CD14-positive monocyte (primary cell): ENCODE measurements at regions not wholly inside any gene's neighbourhood (a gene's known extent, or its start where the extent isn't known, plus 50 kb on each side); places are given as distances from the start of the nearest gene placed in this dataset.
A peak's percentile ranks its signal among the peaks of the same experiment; 100 is the strongest.

Source experiments
- DNase-seq, 3 donors: peaks; one replicate each; pipeline ENCODE4 v3.0.0-alpha.2; 2011 to 2022
- H2AFZ ChIP-seq: 2 replicates; pipeline ENCODE4 v1.6.0; 2012; ENCODE audit warnings: mild to moderate bottlenecking, low read depth, low read length, inconsistent platforms; ENCODE audit not compliant: insufficient read depth, poor library complexity, severe bottlenecking
- H3K27ac ChIP-seq, 2 donors: 1 replicate in 1 of 2; 2 replicates in 1 of 2; pipeline ENCODE4 v1.5.1; 2012 to 2013; ENCODE audit warnings: low read length in 2 of 2, control low read depth in 1 of 2, inconsistent platforms in 1 of 2, low read depth in 1 of 2, mild to moderate bottlenecking in 1 of 2
- H3K27me3 ChIP-seq, 2 donors: one replicate each; pipeline versions ENCODE4 v1.6.0 to v1.6.1; 2011 to 2013; ENCODE audit warnings: low read length in 2 of 2; ENCODE audit not compliant: control insufficient read depth in 2 of 2, insufficient read depth in 2 of 2
- H3K36me3 ChIP-seq, 2 donors: replicated peaks in 1 of 2; 1 replicate in 1 of 2; 2 replicates in 1 of 2; pipeline versions ENCODE4 v1.5.1 to v1.6.1; 2012 to 2013; ENCODE audit warnings: low read length in 2 of 2, control low read depth in 1 of 2, inconsistent platforms in 1 of 2, mild to moderate bottlenecking in 1 of 2; ENCODE audit not compliant: insufficient read depth in 2 of 2, control insufficient read depth in 1 of 2
- H3K4me1 ChIP-seq, 2 donors: 1 replicate in 1 of 2; 2 replicates in 1 of 2; pipeline versions ENCODE4 v1.5.1 to v1.6.1; 2012 to 2013; ENCODE audit warnings: low read length in 2 of 2, control low read depth in 1 of 2, inconsistent platforms in 1 of 2, mild to moderate bottlenecking in 1 of 2, moderate library complexity in 1 of 2; ENCODE audit not compliant: insufficient read depth in 2 of 2, control insufficient read depth in 1 of 2
- H3K4me2 ChIP-seq: replicated peaks from 2 replicates; pipeline ENCODE3; 2012; ENCODE audit warnings: low read length, moderate library complexity, mild to moderate bottlenecking; ENCODE audit not compliant: poor library complexity, severe bottlenecking; ENCODE audit errors: extremely low read depth
- H3K4me3 ChIP-seq, 3 experiments: fragments of 200-600 bp in 1 of 3; sonication (generic) in 1 of 3; replicated peaks in 1 of 3; 1 replicate in 2 of 3; 2 replicates in 1 of 3; pipeline ENCODE4 v1.5.1; 2011 to 2013; ENCODE audit warnings: low read length in 3 of 3, mild to moderate bottlenecking in 3 of 3, control low read depth in 2 of 3, low read depth in 2 of 3, inconsistent platforms in 1 of 3, moderate library complexity in 1 of 3
- H3K79me2 ChIP-seq: 2 replicates; pipeline ENCODE4 v1.6.0; 2012; ENCODE audit warnings: mild to moderate bottlenecking, control low read depth, inconsistent platforms, low read length, moderate library complexity; ENCODE audit not compliant: insufficient read depth
- H3K9ac ChIP-seq: 2 replicates; pipeline ENCODE4 v1.6.0; 2017; ENCODE audit warnings: low read length, mild to moderate bottlenecking; ENCODE audit not compliant: insufficient read depth, poor library complexity, severe bottlenecking
- H3K9me3 ChIP-seq, 2 donors: replicated peaks in 1 of 2; 1 replicate in 1 of 2; 2 replicates in 1 of 2; pipeline versions ENCODE4 v1.5.1 to v1.6.1; 2012 to 2013; ENCODE audit warnings: low read length in 2 of 2, control low read depth in 1 of 2; ENCODE audit not compliant: control insufficient read depth in 1 of 2, insufficient read depth in 1 of 2
- H4K20me1 ChIP-seq: 2 replicates; pipeline ENCODE4 v1.6.0; 2012; ENCODE audit warnings: mild to moderate bottlenecking, low read length, control low read depth, moderate library complexity; ENCODE audit not compliant: insufficient read depth
- H3K27ac Mint-ChIP-seq, 7 donors: one replicate each; pipeline ENCODE4 v1.8.0; 2020; ENCODE audit warnings: mild to moderate bottlenecking in 7 of 7, mixed read lengths in 7 of 7, moderate library complexity in 6 of 7, inconsistent platforms in 2 of 7
- H3K27me3 Mint-ChIP-seq, 3 donors: one replicate each; pipeline ENCODE4 v1.8.0; 2021 to 2022; ENCODE audit warnings: low read depth in 3 of 3, mild to moderate bottlenecking in 3 of 3, mixed read lengths in 3 of 3, moderate library complexity in 3 of 3, inconsistent platforms in 1 of 3
- H3K36me3 Mint-ChIP-seq, 2 donors: one replicate each; pipeline ENCODE4 v1.8.0; 2020; ENCODE audit warnings: mixed read lengths in 2 of 2, inconsistent platforms in 1 of 2, mild to moderate bottlenecking in 1 of 2
- H3K4me1 Mint-ChIP-seq: one replicate; pipeline ENCODE4 v1.8.0; 2020; ENCODE audit warnings: mild to moderate bottlenecking, mixed read lengths
- H3K4me3 Mint-ChIP-seq, 2 donors: one replicate each; pipeline ENCODE4 v1.8.0; 2020; ENCODE audit warnings: mild to moderate bottlenecking in 2 of 2, mixed read lengths in 2 of 2, moderate library complexity in 1 of 2
- H3K9me3 Mint-ChIP-seq, 7 donors: one replicate each; pipeline ENCODE4 v1.8.0; 2020 to 2022; ENCODE audit warnings: mixed read lengths in 7 of 7, mild to moderate bottlenecking in 6 of 7, moderate library complexity in 6 of 7, inconsistent platforms in 2 of 7
- WGBS: methylation state at CpG from one replicate; pipeline ENCODE4 v1.1.5; 2013; ENCODE audit warnings: missing lambda C conversion rate; ENCODE audit not compliant: insufficient coverage; 5-methylcytosine and 5-hydroxymethylcytosine counted together
- intact Hi-C, 2 donors: fragments of 100-400 bp; cut with micrococcal nuclease; formaldehyde crosslinking; loops; one replicate each; pipeline versions ENCODE4 v1.15.0 to v1.15.1; 2023
- TF ChIP-seq, protein P1 (sequence below): fragments of 200-600 bp; IDR thresholded peaks from one replicate; pipeline ENCODE4 v1.8.0; 2022; ENCODE audit warnings: antibody characterized with exemption, mild to moderate bottlenecking

- Histone ChIP-seq H3K4me3 (no peak overlapping the region), H3K27me3 (no peaks in the 10 kb centered on the region), H3K79me2 (no peaks in the 10 kb centered on the region), H3K36me3 (no peaks in the 10 kb centered on the region), H2AFZ (no peak overlapping the region), H4K20me1 (no peaks in the 10 kb centered on the region), H3K27ac (no peak overlapping the region), H3K9ac (no peak overlapping the region), H3K4me2 (no peak overlapping the region), H3K9me3 (peaks cover 0 to 2% of the 10 kb centered on the region in 2 donors), H3K4me1 (no peaks in the 10 kb centered on the region)
- Mint-ChIP-seq H3K4me3 (no peak overlapping the region), H3K27me3 (no peaks in the 10 kb centered on the region), H3K4me1 (no peaks in the 10 kb centered on the region), H3K9me3 (peaks cover 0 to 3% (median 1%) of the 10 kb centered on the region in 7 donors), H3K27ac (peak overlapping the region in 1 of 7 donors; percentile 12), H3K36me3 (no peaks in the 10 kb centered on the region)
- intact Hi-C loops: no loop called here
- TF ChIP-seq, protein P1, sequence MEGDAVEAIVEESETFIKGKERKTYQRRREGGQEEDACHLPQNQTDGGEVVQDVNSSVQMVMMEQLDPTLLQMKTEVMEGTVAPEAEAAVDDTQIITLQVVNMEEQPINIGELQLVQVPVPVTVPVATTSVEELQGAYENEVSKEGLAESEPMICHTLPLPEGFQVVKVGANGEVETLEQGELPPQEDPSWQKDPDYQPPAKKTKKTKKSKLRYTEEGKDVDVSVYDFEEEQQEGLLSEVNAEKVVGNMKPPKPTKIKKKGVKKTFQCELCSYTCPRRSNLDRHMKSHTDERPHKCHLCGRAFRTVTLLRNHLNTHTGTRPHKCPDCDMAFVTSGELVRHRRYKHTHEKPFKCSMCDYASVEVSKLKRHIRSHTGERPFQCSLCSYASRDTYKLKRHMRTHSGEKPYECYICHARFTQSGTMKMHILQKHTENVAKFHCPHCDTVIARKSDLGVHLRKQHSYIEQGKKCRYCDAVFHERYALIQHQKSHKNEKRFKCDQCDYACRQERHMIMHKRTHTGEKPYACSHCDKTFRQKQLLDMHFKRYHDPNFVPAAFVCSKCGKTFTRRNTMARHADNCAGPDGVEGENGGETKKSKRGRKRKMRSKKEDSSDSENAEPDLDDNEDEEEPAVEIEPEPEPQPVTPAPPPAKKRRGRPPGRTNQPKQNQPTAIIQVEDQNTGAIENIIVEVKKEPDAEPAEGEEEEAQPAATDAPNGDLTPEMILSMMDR: no peak
- no peak for DNase-seq
Measured at GRCh38 chr4:14580061-14580460, 422.2 kb upstream of the CPEB2 start.

DNA sequence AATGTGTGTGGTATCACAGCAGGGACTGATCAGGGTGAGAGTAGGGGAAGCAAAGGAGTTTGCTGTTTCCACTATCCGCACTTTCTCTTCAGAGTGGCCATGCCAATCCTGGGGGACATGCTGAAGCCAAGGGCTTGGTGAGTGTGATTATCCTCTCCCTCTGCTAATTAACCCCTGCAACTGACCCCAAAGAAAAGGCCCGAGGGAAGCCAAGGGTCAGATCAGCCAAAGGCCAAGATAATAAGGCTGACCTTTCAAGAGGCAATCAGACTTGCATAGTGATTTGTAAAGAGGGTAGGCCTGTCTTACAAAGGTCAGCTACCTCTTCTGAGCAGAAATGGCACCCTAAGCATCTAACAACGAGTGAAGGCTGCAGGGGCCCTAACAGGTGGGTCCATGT, 420.5 kb upstream of the CPEB2 start:
- H3K4me3 ChIP-seq: no peak overlapping the region
- H3K9me3 Mint-ChIP-seq: peaks cover 0 to 4% (median 2%) of the 10 kb centered on the region in 7 donors
- H3K27me3 ChIP-seq: no peaks in the 10 kb centered on the region
- no peaks in the 10 kb centered on the region for H3K4me1 ChIP-seq
- no peak overlapping the region for H3K9ac ChIP-seq
- TF ChIP-seq, protein P1: no peak
- no peaks in the 10 kb centered on the region for H3K36me3 ChIP-seq
- DNase-seq: no peak
- H3K36me3 Mint-ChIP-seq: no peaks in the 10 kb centered on the region
- peaks cover 0 to 2% of the 10 kb centered on the region in 2 donors for H3K9me3 ChIP-seq
- H2AFZ ChIP-seq: no peak overlapping the region
- H3K4me2 ChIP-seq: no peak overlapping the region
- no peak overlapping the region for H3K4me3 Mint-ChIP-seq
- WGBS: 71% methylated on average over 1 of the region's 3 CpGs
- no peak overlapping the region for H3K27ac ChIP-seq
- no peaks in the 10 kb centered on the region for H3K79me2 ChIP-seq
- intact Hi-C loops: no loop called here
- H4K20me1 ChIP-seq: no peaks in the 10 kb centered on the region
- no peaks in the 10 kb centered on the region for H3K27me3 Mint-ChIP-seq
- no peaks in the 10 kb centered on the region for H3K4me1 Mint-ChIP-seq
- no peak overlapping the region for H3K27ac Mint-ChIP-seq
